GM19467 (cell line): ENCODE measurements at regions not wholly inside any gene's neighbourhood (a gene's known extent, or its start where the extent isn't known, plus 50 kb on each side); places are given as distances from the start of the nearest gene placed in this dataset.
"Not testable (repeated sequence)": the region's sequence is repeated elsewhere in the genome, so short reads cannot be mapped to it uniquely, and the experiment has no call there.

Source experiments
- ATAC-seq: cut with Tn5 transposase; IDR thresholded peaks from one replicate; pipeline ENCODE4 v1.9.1; 2021; ENCODE audit warnings: mild to moderate bottlenecking, moderate library complexity; ENCODE audit not compliant: unreplicated experiment

- ATAC-seq, result no peak
Measured at GRCh38 chr5:13640270-13640669, 304.2 kb downstream of the DNAH5 start.

GRCh38 chr5:13632676-13633075 is 311.8 kb downstream of the DNAH5 start:
- no peak for ATAC-seq

- ATAC-seq, result no peak
Measured at GRCh38 chr5:13629218-13629617, 315.3 kb downstream of the DNAH5 start.

- ATAC-seq, result no peak
Measured at GRCh38 chr5:13627673-13628454, 316.6 kb downstream of the DNAH5 start.

GRCh38 chr5:13625616-13626198 is 318.8 kb downstream of the DNAH5 start:
- no peak for ATAC-seq

- ATAC-seq, result no peak
Measured at GRCh38 chr5:13624283-13625074, 320.0 kb downstream of the DNAH5 start.

GRCh38 chr5:13613621-13614020 is 330.9 kb downstream of the DNAH5 start:
- ATAC-seq, result no peak

- no peak for ATAC-seq
Measured at GRCh38 chr5:13611604-13612003, 332.9 kb downstream of the DNAH5 start.

- no peak for ATAC-seq
Measured at GRCh38 chr5:13609504-13609903, 335.0 kb downstream of the DNAH5 start.

GRCh38 chr5:13606051-13606450 is 338.4 kb downstream of the DNAH5 start:
- ATAC-seq, result no peak

GRCh38 chr5:13601112-13601511 is 343.4 kb downstream of the DNAH5 start:
- no peak for ATAC-seq

- no peak for ATAC-seq
Measured at GRCh38 chr5:13595978-13596377, 348.5 kb downstream of the DNAH5 start.

- no peak for ATAC-seq
Measured at GRCh38 chr5:13591621-13592020, 352.9 kb downstream of the DNAH5 start.

GRCh38 chr5:13585324-13585723 is 359.2 kb downstream of the DNAH5 start:
- no peak for ATAC-seq

GRCh38 chr5:13581914-13582313 is 362.6 kb downstream of the DNAH5 start:
- no peak for ATAC-seq

GRCh38 chr5:13581132-13581531 is 363.4 kb downstream of the DNAH5 start:
- ATAC-seq, result no peak

- no peak for ATAC-seq
Measured at GRCh38 chr5:13580058-13580457, 364.4 kb downstream of the DNAH5 start.

GRCh38 chr5:13579091-13579490 is 365.4 kb downstream of the DNAH5 start:
- ATAC-seq, result not testable (repeated sequence)

- not testable (repeated sequence) for ATAC-seq
Measured at GRCh38 chr5:13578311-13579039, 366.0 kb downstream of the DNAH5 start.

- ATAC-seq, result no peak
Measured at GRCh38 chr5:13574574-13574973, 369.9 kb downstream of the DNAH5 start.

- no peak for ATAC-seq
Measured at GRCh38 chr5:13572163-13572562, 372.3 kb downstream of the DNAH5 start.
